ENCODE measurements at regions not wholly inside any gene's neighbourhood (a gene's known extent, or its start where the extent isn't known, plus 50 kb on each side); places are given as distances from the start of the nearest gene placed in this dataset.

DNA sequence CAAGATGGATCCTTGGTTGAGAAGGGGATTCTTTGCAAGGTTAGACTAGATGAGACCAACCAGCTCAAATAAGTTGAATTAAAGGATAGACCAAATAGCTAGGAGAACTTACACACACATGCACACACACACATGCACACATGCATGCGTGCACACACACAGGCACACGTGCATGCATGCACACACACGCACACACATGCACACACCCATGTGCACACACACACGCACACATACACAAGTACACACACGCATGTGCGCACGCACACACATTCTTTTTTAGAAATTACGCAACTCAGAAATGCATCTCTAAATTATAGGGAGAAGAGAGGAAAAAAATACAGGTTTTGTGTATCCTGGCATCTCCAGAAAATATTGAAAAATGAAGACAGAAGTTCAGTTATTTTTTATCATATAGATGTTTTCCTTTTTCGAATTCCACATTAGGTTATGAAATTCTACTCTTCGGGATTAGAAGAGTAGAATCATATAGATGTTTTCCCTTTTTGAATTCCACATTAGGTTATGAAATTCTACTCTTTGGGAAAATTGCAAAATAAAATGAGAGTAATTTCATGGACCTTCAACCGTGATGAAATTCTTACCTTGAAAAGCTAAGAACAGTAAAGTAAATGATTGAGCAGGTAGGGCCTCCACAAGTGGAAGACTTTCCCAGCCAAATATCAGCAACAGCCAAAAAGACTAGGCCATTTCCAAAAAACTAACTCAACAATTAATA lies 243.2 kb upstream of the USP25 start:
- Histone ChIP-seq H3K27ac (no peak overlapping the region), H3K4me3 (no peak overlapping the region), H3K4me1 (replicated peaks in 1 of 2) (peaks cover 0 to 3% of the 10 kb centered on the region in 2 donors)
- in situ Hi-C loops (cut with MboI; ENCODE audit: low pct_unique_long_range_greater_than_20kb in 2 of 9, low sequenced_read_pairs in 9 of 9, unreplicated experiment in 9 of 9) = loop anchor here in 3 of 9 experiments (25.0 kb wide), 2 partner anchors 624 to 1074 kb away; no protein-coding TSS in a partner anchor
- 42 to 96% (median 85%) methylated on average over 2 to 11 of the region's 11 CpGs; no CpG with 5 or more reads in 1 of the 10 experiments for WGBS, 10 experiments
- no peak for ATAC-seq (replicated peaks in 6 of 8)

DNA sequence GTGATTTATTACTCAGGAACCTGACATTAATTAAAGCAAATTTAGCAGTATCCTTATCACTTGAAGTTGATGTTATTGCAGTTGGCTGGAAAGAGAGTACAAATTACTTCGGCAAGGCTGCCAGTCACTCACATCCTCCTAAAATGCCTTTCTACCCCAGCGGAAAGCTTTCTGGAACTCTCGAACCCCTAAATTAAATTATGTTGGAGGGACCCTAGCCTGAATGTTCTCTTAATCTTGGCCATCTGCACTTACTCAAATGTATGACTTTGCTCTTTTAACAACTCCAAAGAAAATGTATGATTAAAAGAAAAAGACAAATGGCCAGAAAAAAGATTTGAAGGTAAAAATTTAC lies 242.6 kb upstream of the USP25 start:
- ATAC-seq (replicated peaks in 6 of 8) = no peak
- no peak overlapping the region for H3K4me3 ChIP-seq
- H3K27ac ChIP-seq = no peak overlapping the region
- 0 to 100% (median 92%) methylated on average over 1 to 3 of the region's 3 CpGs for WGBS, 10 experiments
- peaks cover 0 to 1% of the 10 kb centered on the region in 2 donors for H3K4me1 ChIP-seq (replicated peaks in 1 of 2)
- in situ Hi-C loops (cut with MboI; ENCODE audit: low pct_unique_long_range_greater_than_20kb in 2 of 9, low sequenced_read_pairs in 9 of 9, unreplicated experiment in 9 of 9) = loop anchor here in 3 of 9 experiments (25.0 kb wide), 2 partner anchors 625 to 1075 kb away; no protein-coding TSS in a partner anchor

- WGBS, 10 experiments = 0 to 100% (median 75%) methylated on average over 1 to 2 of the region's 2 CpGs; no CpG with 5 or more reads in 5 of the 10 experiments
- in situ Hi-C loops (cut with MboI; ENCODE audit: low pct_unique_long_range_greater_than_20kb in 2 of 9, low sequenced_read_pairs in 9 of 9, unreplicated experiment in 9 of 9) = loop anchor here in 3 of 9 experiments (25.0 kb wide), 2 partner anchors 629 to 1079 kb away; no protein-coding TSS in a partner anchor
- H3K4me1 ChIP-seq (replicated peaks in 1 of 2) = no peaks in the 10 kb centered on the region
- H3K27ac ChIP-seq = no peak overlapping the region
- no peak overlapping the region for H3K4me3 ChIP-seq
- no peak for ATAC-seq (replicated peaks in 6 of 8)
Measured at GRCh38 chr21:15491100-15491499, 238.7 kb upstream of the USP25 start.

GRCh38 chr21:15493646-15494045 lies 236.1 kb upstream of the USP25 start:
- no peak overlapping the region for H3K4me3 ChIP-seq
- WGBS, 10 experiments = 13 to 100% (median 91%) methylated on average over 1 to 3 of the region's 3 CpGs; no CpG with 5 or more reads in 2 of the 10 experiments
- H3K4me1 ChIP-seq (replicated peaks in 1 of 2) = no peaks in the 10 kb centered on the region
- H3K27ac ChIP-seq = no peak overlapping the region
- in situ Hi-C loops (cut with MboI; ENCODE audit: low pct_unique_long_range_greater_than_20kb in 2 of 9, low sequenced_read_pairs in 9 of 9, unreplicated experiment in 9 of 9) = loop anchor here in 3 of 9 experiments (25.0 kb wide), 2 partner anchors 631 to 1081 kb away; no protein-coding TSS in a partner anchor
- no peak for ATAC-seq (replicated peaks in 6 of 8)

GRCh38 chr21:15494481-15494880 lies 235.3 kb upstream of the USP25 start:
- in situ Hi-C loops (cut with MboI; ENCODE audit: low pct_unique_long_range_greater_than_20kb in 2 of 9, low sequenced_read_pairs in 9 of 9, unreplicated experiment in 9 of 9) = loop anchor here in 3 of 9 experiments (25.0 kb wide), 2 partner anchors 632 to 1082 kb away; no protein-coding TSS in a partner anchor
- ATAC-seq (replicated peaks in 6 of 8) = no peak
- no peaks in the 10 kb centered on the region for H3K4me1 ChIP-seq (replicated peaks in 1 of 2)
- H3K27ac ChIP-seq = no peak overlapping the region
- WGBS, 10 experiments = 47 to 98% (median 90%) methylated on average over 1 to 11 of the region's 11 CpGs; no CpG with 5 or more reads in 1 of the 10 experiments
- H3K4me3 ChIP-seq = no peak overlapping the region

DNA sequence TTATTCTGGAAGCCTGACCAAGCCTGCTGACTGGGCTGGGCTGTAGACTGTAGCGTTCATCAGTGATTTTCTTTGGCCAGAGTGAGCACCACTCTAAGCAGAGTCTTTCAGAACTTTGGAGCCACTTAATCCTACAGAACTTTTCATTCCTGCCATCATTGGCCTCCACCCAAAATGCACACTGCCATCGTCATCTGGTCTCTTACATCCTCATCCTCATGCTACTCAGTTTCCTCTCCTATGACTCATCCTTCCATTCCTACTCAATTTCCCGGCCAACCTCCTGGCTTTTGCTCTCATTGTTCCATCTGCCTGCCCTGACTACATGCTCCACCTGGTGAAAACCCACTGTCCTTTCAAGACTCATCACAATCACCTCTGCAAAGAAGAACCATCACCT lies 233.8 kb upstream of the USP25 start:
- Histone ChIP-seq H3K27ac (no peak overlapping the region), H3K4me1 (replicated peaks in 1 of 2) (no peaks in the 10 kb centered on the region), H3K4me3 (no peak overlapping the region)
- in situ Hi-C loops (cut with MboI; ENCODE audit: low pct_unique_long_range_greater_than_20kb in 2 of 9, low sequenced_read_pairs in 9 of 9, unreplicated experiment in 9 of 9) = loop anchor here in 3 of 9 experiments (25.0 kb wide), 2 partner anchors 634 to 1084 kb away; no protein-coding TSS in a partner anchor
- WGBS, 10 experiments = 0 to 100% (median 56%) methylated on average over 1 to 3 of the region's 3 CpGs; no CpG with 5 or more reads in 2 of the 10 experiments
- ATAC-seq (replicated peaks in 6 of 8) = peak in 1 of 8 experiments; percentile 46

- Histone ChIP-seq H3K4me1 (replicated peaks in 1 of 2) (no peaks in the 10 kb centered on the region), H3K27ac (no peak overlapping the region), H3K4me3 (no peak overlapping the region)
- no peak for ATAC-seq (replicated peaks in 6 of 8)
- 11 to 95% (median 78%) methylated on average over 1 to 2 of the region's 2 CpGs for WGBS, 10 experiments
- in situ Hi-C loops (cut with MboI; ENCODE audit: low pct_unique_long_range_greater_than_20kb in 2 of 9, low sequenced_read_pairs in 9 of 9, unreplicated experiment in 9 of 9) = loop anchor here in 3 of 9 experiments (25.0 kb wide), 2 partner anchors 635 to 1085 kb away; no protein-coding TSS in a partner anchor
Measured at GRCh38 chr21:15496911-15497310, 232.9 kb upstream of the USP25 start.

GRCh38 chr21:15498455-15498854 lies 231.3 kb upstream of the USP25 start:
- ATAC-seq (replicated peaks in 6 of 8) = no peak
- in situ Hi-C loops (cut with MboI; ENCODE audit: low pct_unique_long_range_greater_than_20kb in 2 of 9, low sequenced_read_pairs in 9 of 9, unreplicated experiment in 9 of 9) = loop anchor here in 3 of 9 experiments (25.0 kb wide), 2 partner anchors 636 to 1086 kb away; no protein-coding TSS in a partner anchor
- Histone ChIP-seq H3K4me1 (replicated peaks in 1 of 2) (no peaks in the 10 kb centered on the region), H3K27ac (no peak overlapping the region), H3K4me3 (no peak overlapping the region)

- 33 to 100% (median 100%) methylated on average over 1 of the region's 1 CpG; no CpG with 5 or more reads in 5 of the 10 experiments for WGBS, 10 experiments
- no peak overlapping the region for H3K4me3 ChIP-seq
- H3K4me1 ChIP-seq (replicated peaks in 1 of 2) = no peaks in the 10 kb centered on the region
- in situ Hi-C loops (cut with MboI; ENCODE audit: low pct_unique_long_range_greater_than_20kb in 2 of 9, low sequenced_read_pairs in 9 of 9, unreplicated experiment in 9 of 9) = no loop called here
- no peak for ATAC-seq (replicated peaks in 6 of 8)
- no peak overlapping the region for H3K27ac ChIP-seq
Measured at GRCh38 chr21:15506086-15506485, 223.7 kb upstream of the USP25 start.

GRCh38 chr21:15508554-15508953 lies 221.2 kb upstream of the USP25 start:
- Histone ChIP-seq H3K4me3 (no peak overlapping the region), H3K27ac (no peak overlapping the region), H3K4me1 (replicated peaks in 1 of 2) (no peaks in the 10 kb centered on the region)
- in situ Hi-C loops (cut with MboI; ENCODE audit: low pct_unique_long_range_greater_than_20kb in 2 of 9, low sequenced_read_pairs in 9 of 9, unreplicated experiment in 9 of 9) = no loop called here
- no peak for ATAC-seq (replicated peaks in 6 of 8)
- WGBS, 10 experiments = 24 to 91% (median 77%) methylated on average over 1 to 3 of the region's 3 CpGs

DNA sequence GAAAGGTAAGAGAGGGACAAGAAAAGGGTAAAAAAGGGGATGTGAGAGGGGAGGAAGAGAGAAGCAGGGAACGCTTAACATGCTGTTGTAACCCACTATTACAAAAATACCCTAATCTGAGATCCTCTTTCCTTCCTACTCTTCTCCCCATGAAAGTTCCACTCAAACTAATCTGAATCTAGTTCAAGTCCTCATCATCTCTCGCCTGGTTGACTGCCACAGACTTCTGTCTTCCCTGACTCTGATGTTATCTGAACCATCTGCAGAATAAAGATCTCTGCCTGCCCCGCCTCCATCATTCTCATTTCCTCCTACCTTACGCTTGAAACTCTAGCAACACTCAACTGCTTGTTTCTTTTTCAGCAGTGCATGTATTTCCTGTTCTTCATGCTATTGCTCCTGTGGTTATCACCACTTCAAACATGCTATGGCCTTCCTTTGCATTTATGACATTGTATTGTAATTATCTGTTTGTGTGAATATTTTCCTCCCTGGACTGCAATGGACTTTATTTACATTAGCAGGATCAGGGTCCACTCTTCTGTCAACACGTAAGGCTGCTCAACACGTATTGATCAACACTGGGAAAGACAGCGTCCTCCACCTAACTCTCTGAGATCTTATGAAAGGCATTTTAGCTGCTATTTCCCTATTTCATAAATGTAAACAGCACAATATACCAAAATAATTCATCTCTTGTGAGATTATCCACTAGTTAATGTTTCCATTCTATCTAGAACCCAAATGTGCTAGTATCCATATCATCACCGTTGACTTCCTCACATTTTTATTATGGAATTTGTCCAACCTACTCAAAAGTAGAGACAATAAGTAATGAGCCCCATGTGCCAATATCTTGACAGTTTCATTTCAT lies 215.5 kb upstream of the USP25 start:
- ATAC-seq (replicated peaks in 6 of 8) = no peak
- in situ Hi-C loops (cut with MboI; ENCODE audit: low pct_unique_long_range_greater_than_20kb in 2 of 9, low sequenced_read_pairs in 9 of 9, unreplicated experiment in 9 of 9) = no loop called here
- Histone ChIP-seq H3K4me3 (no peak overlapping the region), H3K4me1 (replicated peaks in 1 of 2) (no peaks in the 10 kb centered on the region), H3K27ac (no peak overlapping the region)
- WGBS, 10 experiments = 28 to 100% (median 94%) methylated on average over 1 to 8 of the region's 8 CpGs

DNA sequence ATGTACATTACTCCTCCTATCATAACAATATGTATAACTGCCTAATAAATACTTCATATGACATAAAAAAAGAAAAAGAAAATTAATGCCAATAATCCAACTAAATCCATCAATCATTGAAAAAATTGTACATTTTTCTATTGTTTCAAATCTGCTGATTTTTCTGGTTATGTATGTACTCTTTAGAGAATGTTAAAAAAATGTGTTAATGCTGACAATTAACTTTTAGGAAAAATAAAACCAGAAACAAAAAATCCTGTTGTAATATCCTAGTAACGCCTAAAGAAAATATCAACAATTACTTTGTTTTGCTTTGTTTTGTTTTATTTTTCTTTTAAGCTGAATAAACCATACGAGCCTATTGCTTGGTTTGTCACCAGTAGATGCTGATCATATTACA lies 213.9 kb upstream of the USP25 start:
- WGBS, 10 experiments = 0 to 100% (median 62%) methylated on average over 2 of the region's 2 CpGs
- in situ Hi-C loops (cut with MboI; ENCODE audit: low pct_unique_long_range_greater_than_20kb in 2 of 9, low sequenced_read_pairs in 9 of 9, unreplicated experiment in 9 of 9) = no loop called here
- no peak for ATAC-seq (replicated peaks in 6 of 8)
- no peak overlapping the region for H3K27ac ChIP-seq
- no peaks in the 10 kb centered on the region for H3K4me1 ChIP-seq (replicated peaks in 1 of 2)
- no peak overlapping the region for H3K4me3 ChIP-seq

DNA sequence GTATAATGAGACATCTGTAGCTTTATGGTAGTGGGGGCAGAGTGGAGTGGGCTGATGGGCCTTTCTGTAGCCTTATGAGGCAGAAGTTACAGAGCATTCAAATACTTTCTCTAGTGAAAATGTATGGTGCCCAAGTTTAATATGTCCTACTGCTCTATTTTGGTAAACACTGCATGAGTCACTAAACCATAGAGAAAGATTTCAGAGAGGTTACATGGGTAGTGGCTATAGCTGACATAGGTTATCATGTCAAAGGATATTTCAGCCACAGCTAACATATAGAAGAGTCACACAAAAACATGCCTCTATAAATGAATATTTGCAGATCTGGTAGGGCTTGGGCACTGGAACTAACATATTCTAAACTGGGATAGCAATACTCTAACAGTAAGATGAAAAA lies 212.4 kb upstream of the USP25 start:
- H3K4me3 ChIP-seq = no peak overlapping the region
- no peak for ATAC-seq (replicated peaks in 6 of 8)
- no peak overlapping the region for H3K27ac ChIP-seq
- in situ Hi-C loops (cut with MboI; ENCODE audit: low pct_unique_long_range_greater_than_20kb in 2 of 9, low sequenced_read_pairs in 9 of 9, unreplicated experiment in 9 of 9) = no loop called here
- no peaks in the 10 kb centered on the region for H3K4me1 ChIP-seq (replicated peaks in 1 of 2)
